ENCODE measurements at regions not wholly inside any gene's neighbourhood (a gene's known extent, or its start where the extent isn't known, plus 50 kb on each side); places are given as distances from the start of the nearest gene placed in this dataset.

GRCh38 chr1:234875328-234875952 lies 253.2 kb downstream of the TOMM20 start:
- no peak for DNase-seq

- no peak for DNase-seq
Measured at GRCh38 chr1:234874291-234875288, 254.0 kb downstream of the TOMM20 start.

GRCh38 chr1:234871710-234872271 lies 256.8 kb downstream of the TOMM20 start:
- DNase-seq = no peak

GRCh38 chr1:234871039-234871709 lies 257.5 kb downstream of the TOMM20 start:
- DNase-seq = no peak

- no peak for DNase-seq
Measured at GRCh38 chr1:234870020-234870981, 258.3 kb downstream of the TOMM20 start.

- DNase-seq = no peak
Measured at GRCh38 chr1:234869182-234870019, 259.2 kb downstream of the TOMM20 start.

- no peak for DNase-seq
Measured at GRCh38 chr1:234868296-234869147, 258.5 kb upstream of the IRF2BP2 start.

GRCh38 chr1:234866007-234866866 lies 256.3 kb upstream of the IRF2BP2 start:
- DNase-seq = no peak

- DNase-seq = no peak
Measured at GRCh38 chr1:234865171-234866006, 255.4 kb upstream of the IRF2BP2 start.

GRCh38 chr1:234864116-234864515 lies 254.1 kb upstream of the IRF2BP2 start:
- DNase-seq = no peak

- no peak for DNase-seq
Measured at GRCh38 chr1:234863551-234863971, 253.6 kb upstream of the IRF2BP2 start.

- DNase-seq = peak; percentile 20
Measured at GRCh38 chr1:234862944-234863515, 253.1 kb upstream of the IRF2BP2 start.

- no peak for DNase-seq
Measured at GRCh38 chr1:234862360-234862943, 252.5 kb upstream of the IRF2BP2 start.

GRCh38 chr1:234861761-234862160 lies 251.8 kb upstream of the IRF2BP2 start:
- peak; percentile 38 for DNase-seq

- DNase-seq = no peak
Measured at GRCh38 chr1:234861024-234861620, 251.1 kb upstream of the IRF2BP2 start.

GRCh38 chr1:234858722-234859121 lies 248.7 kb upstream of the IRF2BP2 start:
- no peak for DNase-seq

GRCh38 chr1:234856845-234857245 lies 246.9 kb upstream of the IRF2BP2 start:
- no peak for DNase-seq

Data from NCI-H526 treated with DMSO at 0.1 percent for 48 hours (cell line).